Body of pancreas (tissue), 4 donors: ENCODE measurements at regions not wholly inside any gene's neighbourhood (a gene's known extent, or its start where the extent isn't known, plus 50 kb on each side); places are given as distances from the start of the nearest gene placed in this dataset.

ENCODE experiments used
- CTCF ChIP-seq, 7 experiments: fragments of 450-650 bp in 4 of 7; fragments of 200-600 bp in 3 of 7; sonication (generic) in 3 of 7; IDR thresholded peaks; one replicate each; pipeline ENCODE4 v1.5.1; 2016 to 2019; ENCODE audit warnings: antibody characterized with exemption in 7 of 7
- POLR2A ChIP-seq, 3 donors: fragments of 450-650 bp; IDR thresholded peaks; one replicate each; pipeline ENCODE4 v1.6.1; 2016; ENCODE audit warnings: antibody characterized with exemption in 3 of 3, mild to moderate bottlenecking in 2 of 3

DNA sequence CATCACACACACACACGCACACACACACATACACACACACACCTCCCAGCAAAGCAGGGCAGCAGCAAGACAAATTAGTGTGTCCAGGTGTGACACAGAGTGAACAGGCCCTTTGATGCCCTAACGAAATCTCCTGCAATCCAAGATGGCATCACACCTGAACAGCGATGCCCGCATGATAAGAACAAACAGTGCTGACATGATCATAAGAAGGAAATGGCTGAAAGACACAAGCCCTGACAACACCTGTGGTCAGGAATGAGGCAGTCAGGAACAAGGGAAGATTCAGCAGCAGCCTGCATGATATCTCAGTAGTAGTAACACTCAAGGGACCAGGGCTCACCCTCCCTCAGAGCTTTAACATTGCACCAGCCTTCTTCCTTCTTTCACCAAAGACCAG lies 156.9 kb downstream of the FAXC start:
- no peak for TF ChIP-seq CTCF (IDR thresholded peaks at IDR 0.05)
- no peak for TF ChIP-seq POLR2A (IDR thresholded peaks at IDR 0.05)
